Hepatocyte (in vitro differentiated cells): ENCODE measurements at regions not wholly inside any gene's neighbourhood (a gene's known extent, or its start where the extent isn't known, plus 50 kb on each side); places are given as distances from the start of the nearest gene placed in this dataset.

Experiments
- DNase-seq: peaks from one replicate; pipeline ENCODE4 v3.0.0-alpha.2; 2016; ENCODE audit warnings: low spot score
- H2AFZ ChIP-seq: fragments of 200-600 bp; sonication (generic); 2 replicates; pipeline ENCODE4 v1.6.0; 2016; ENCODE audit warnings: antibody characterized with exemption, mild to moderate bottlenecking
- H3K27ac ChIP-seq: fragments of 200-600 bp; sonication (generic); 2 replicates; pipeline ENCODE4 v1.5.1; 2016; ENCODE audit warnings: mild to moderate bottlenecking
- H3K27me3 ChIP-seq: fragments of 200-600 bp; sonication (generic); 2 replicates; pipeline ENCODE4 v1.6.1; 2016
- H3K36me3 ChIP-seq: fragments of 200-600 bp; sonication (generic); replicated peaks from 2 replicates; pipeline ENCODE4 v1.5.1; 2016; ENCODE audit warnings: low read depth; ENCODE audit not compliant: insufficient read depth
- H3K4me1 ChIP-seq: fragments of 200-600 bp; sonication (generic); 2 replicates; pipeline ENCODE4 v1.5.1; 2016; ENCODE audit warnings: mild to moderate bottlenecking, moderate library complexity; ENCODE audit not compliant: insufficient read depth
- H3K4me2 ChIP-seq: fragments of 200-600 bp; sonication (generic); 2 replicates; pipeline ENCODE4 v1.6.0; 2016
- H3K4me3 ChIP-seq: fragments of 200-600 bp; sonication (generic); 2 replicates; pipeline ENCODE4 v1.5.1; 2016; ENCODE audit warnings: mild to moderate bottlenecking
- H3K79me2 ChIP-seq: fragments of 200-600 bp; sonication (generic); 2 replicates; pipeline ENCODE4 v1.6.0; 2017; ENCODE audit warnings: mild to moderate bottlenecking
- H3K9me2 ChIP-seq: fragments of 200-600 bp; sonication (generic); replicated peaks from 2 replicates; pipeline ENCODE4 v1.6.0; 2017; ENCODE audit warnings: mild to moderate bottlenecking; ENCODE audit not compliant: insufficient read depth
- H3K9me3 ChIP-seq: fragments of 200-600 bp; sonication (generic); 2 replicates; pipeline ENCODE4 v1.5.1; 2016; ENCODE audit warnings: low read depth, mild to moderate bottlenecking
- H4K20me1 ChIP-seq: fragments of 200-600 bp; sonication (generic); 2 replicates; pipeline ENCODE4 v1.6.0; 2016; ENCODE audit warnings: mild to moderate bottlenecking; ENCODE audit not compliant: insufficient read depth, poor library complexity, severe bottlenecking
- EZH2 ChIP-seq: fragments of 200-600 bp; sonication (generic); IDR thresholded peaks from 2 replicates; pipeline ENCODE4 v1.6.1; 2016; ENCODE audit warnings: antibody characterized with exemption, mild to moderate bottlenecking, borderline replicate concordance
- EZH2phosphoT487 ChIP-seq: fragments of 200-600 bp; sonication (generic); IDR thresholded peaks from one replicate; pipeline ENCODE4 v1.6.1; 2018; ENCODE audit warnings: antibody characterized with exemption, mild to moderate bottlenecking, low read depth, moderate library complexity; ENCODE audit not compliant: unreplicated experiment, severe bottlenecking
- WGBS: methylation state at CpG from one replicate; pipeline ENCODE4 v1.1.6; 2016; ENCODE audit warnings: low lambda C conversion rate; ENCODE audit errors: missing lambda C conversion rate; 5-methylcytosine and 5-hydroxymethylcytosine counted together
- TF ChIP-seq, protein P1 (sequence below): fragments of 200-600 bp; sonication (generic); IDR thresholded peaks from 2 replicates; pipeline ENCODE4 v1.5.1; 2016; ENCODE audit warnings: antibody characterized with exemption, mild to moderate bottlenecking; ENCODE audit not compliant: poor library complexity

DNA sequence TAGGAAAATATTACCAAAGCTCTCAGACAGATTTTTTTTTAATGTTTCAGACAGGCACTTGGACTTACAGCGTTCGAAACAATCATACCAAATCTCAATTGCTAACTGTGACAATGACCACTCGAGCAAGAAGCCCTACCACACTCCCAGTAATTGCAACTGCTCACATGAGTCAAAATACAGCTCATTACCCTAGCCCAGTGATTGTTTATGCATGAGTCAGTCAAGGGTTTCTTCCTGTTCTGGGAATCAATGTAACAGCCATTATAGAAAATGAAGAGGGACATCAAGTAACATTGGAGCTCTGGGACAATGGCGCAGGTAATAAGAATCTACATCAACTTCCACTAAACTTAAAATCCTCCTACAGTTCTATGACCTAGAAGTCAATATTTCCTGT is 56.1 kb upstream of the SH3GLB1 start:
- Histone ChIP-seq H2AFZ (no peak overlapping the region), H3K4me2 (no peak overlapping the region)
- 79% methylated on average over 4 of the region's 4 CpGs for WGBS

GRCh38 chr1:86649618-86650017 is 54.8 kb upstream of the SH3GLB1 start:
- no peak overlapping the region for H3K4me3 ChIP-seq
- no peaks in the 10 kb centered on the region for H4K20me1 ChIP-seq
- 96% methylated on average over 13 of the region's 14 CpGs for WGBS
- H3K4me1 ChIP-seq, result no peaks in the 10 kb centered on the region
- TF ChIP-seq, protein P1, sequence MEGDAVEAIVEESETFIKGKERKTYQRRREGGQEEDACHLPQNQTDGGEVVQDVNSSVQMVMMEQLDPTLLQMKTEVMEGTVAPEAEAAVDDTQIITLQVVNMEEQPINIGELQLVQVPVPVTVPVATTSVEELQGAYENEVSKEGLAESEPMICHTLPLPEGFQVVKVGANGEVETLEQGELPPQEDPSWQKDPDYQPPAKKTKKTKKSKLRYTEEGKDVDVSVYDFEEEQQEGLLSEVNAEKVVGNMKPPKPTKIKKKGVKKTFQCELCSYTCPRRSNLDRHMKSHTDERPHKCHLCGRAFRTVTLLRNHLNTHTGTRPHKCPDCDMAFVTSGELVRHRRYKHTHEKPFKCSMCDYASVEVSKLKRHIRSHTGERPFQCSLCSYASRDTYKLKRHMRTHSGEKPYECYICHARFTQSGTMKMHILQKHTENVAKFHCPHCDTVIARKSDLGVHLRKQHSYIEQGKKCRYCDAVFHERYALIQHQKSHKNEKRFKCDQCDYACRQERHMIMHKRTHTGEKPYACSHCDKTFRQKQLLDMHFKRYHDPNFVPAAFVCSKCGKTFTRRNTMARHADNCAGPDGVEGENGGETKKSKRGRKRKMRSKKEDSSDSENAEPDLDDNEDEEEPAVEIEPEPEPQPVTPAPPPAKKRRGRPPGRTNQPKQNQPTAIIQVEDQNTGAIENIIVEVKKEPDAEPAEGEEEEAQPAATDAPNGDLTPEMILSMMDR, result no peak
- no peak for TF ChIP-seq EZH2
- no peak for TF ChIP-seq EZH2phosphoT487
- H3K27me3 ChIP-seq, result no peaks in the 10 kb centered on the region
- H3K79me2 ChIP-seq, result no peaks in the 10 kb centered on the region
- no peak overlapping the region for H3K4me2 ChIP-seq
- no peak overlapping the region for H2AFZ ChIP-seq
- no peak for DNase-seq
- no peaks in the 10 kb centered on the region for H3K36me3 ChIP-seq
- H3K9me2 ChIP-seq, result no peaks in the 10 kb centered on the region
- no peaks in the 10 kb centered on the region for H3K9me3 ChIP-seq
- H3K27ac ChIP-seq, result no peak overlapping the region

More for the DNA sequence above, 56.1 kb upstream of the SH3GLB1 start:
- Histone ChIP-seq H3K4me1 (no peaks in the 10 kb centered on the region), H3K4me3 (no peak overlapping the region), H3K27ac (no peak overlapping the region), H3K9me2 (no peaks in the 10 kb centered on the region), H3K79me2 (no peaks in the 10 kb centered on the region), H4K20me1 (no peaks in the 10 kb centered on the region), H3K36me3 (no peaks in the 10 kb centered on the region), H3K9me3 (no peaks in the 10 kb centered on the region), H3K27me3 (no peaks in the 10 kb centered on the region)
- no peak for TF ChIP-seq EZH2
- TF ChIP-seq, protein P1, result no peak
- no peak for TF ChIP-seq EZH2phosphoT487
- no peak for DNase-seq

- H3K9me2 ChIP-seq, result no peaks in the 10 kb centered on the region
- no peaks in the 10 kb centered on the region for H4K20me1 ChIP-seq
- H2AFZ ChIP-seq, result no peak overlapping the region
- no peaks in the 10 kb centered on the region for H3K27me3 ChIP-seq
- 44% methylated on average over 5 of the region's 5 CpGs for WGBS
- H3K27ac ChIP-seq, result no peak overlapping the region
- peak; percentile 5 for DNase-seq
- no peak overlapping the region for H3K4me3 ChIP-seq
- no peaks in the 10 kb centered on the region for H3K9me3 ChIP-seq
- no peak for TF ChIP-seq EZH2
- TF ChIP-seq, protein P1, result peak; percentile 14
- TF ChIP-seq EZH2phosphoT487, result no peak
- no peak overlapping the region for H3K4me2 ChIP-seq
- no peaks in the 10 kb centered on the region for H3K79me2 ChIP-seq
- no peaks in the 10 kb centered on the region for H3K36me3 ChIP-seq
- H3K4me1 ChIP-seq, result no peaks in the 10 kb centered on the region
Observed at GRCh38 chr1:86650065-86650464, 54.3 kb upstream of the SH3GLB1 start.
